ENCODE measurements at regions not wholly inside any gene's neighbourhood (a gene's known extent, or its start where the extent isn't known, plus 50 kb on each side); places are given as distances from the start of the nearest gene placed in this dataset.

GRCh38 chr4:32251126-32251525, 1531.0 kb downstream of the PCDH7 start:
- TF ChIP-seq, protein P1, sequence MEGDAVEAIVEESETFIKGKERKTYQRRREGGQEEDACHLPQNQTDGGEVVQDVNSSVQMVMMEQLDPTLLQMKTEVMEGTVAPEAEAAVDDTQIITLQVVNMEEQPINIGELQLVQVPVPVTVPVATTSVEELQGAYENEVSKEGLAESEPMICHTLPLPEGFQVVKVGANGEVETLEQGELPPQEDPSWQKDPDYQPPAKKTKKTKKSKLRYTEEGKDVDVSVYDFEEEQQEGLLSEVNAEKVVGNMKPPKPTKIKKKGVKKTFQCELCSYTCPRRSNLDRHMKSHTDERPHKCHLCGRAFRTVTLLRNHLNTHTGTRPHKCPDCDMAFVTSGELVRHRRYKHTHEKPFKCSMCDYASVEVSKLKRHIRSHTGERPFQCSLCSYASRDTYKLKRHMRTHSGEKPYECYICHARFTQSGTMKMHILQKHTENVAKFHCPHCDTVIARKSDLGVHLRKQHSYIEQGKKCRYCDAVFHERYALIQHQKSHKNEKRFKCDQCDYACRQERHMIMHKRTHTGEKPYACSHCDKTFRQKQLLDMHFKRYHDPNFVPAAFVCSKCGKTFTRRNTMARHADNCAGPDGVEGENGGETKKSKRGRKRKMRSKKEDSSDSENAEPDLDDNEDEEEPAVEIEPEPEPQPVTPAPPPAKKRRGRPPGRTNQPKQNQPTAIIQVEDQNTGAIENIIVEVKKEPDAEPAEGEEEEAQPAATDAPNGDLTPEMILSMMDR (IDR thresholded peaks at IDR 0.05; ENCODE audit: low read length) = no peak
- TF ChIP-seq EZH2 (IDR thresholded peaks at IDR 0.05; ENCODE audit: borderline replicate concordance, low read length) = no peak

Measured in OCI-LY1 (cell line).